Activated T-cell treated with anti-CD3 and anti-CD28 coated beads, Interleukin-2, amount 50 U/mL, for 72 hours (primary cell): ENCODE measurements at regions not wholly inside any gene's neighbourhood (a gene's known extent, or its start where the extent isn't known, plus 50 kb on each side); places are given as distances from the start of the nearest gene placed in this dataset.
"Not testable (repeated sequence)": the region's sequence is repeated elsewhere in the genome, so short reads cannot be mapped to it uniquely, and the experiment has no call there.

Experiments
- ATAC-seq, 2 donors: fragments of 150-1000 bp; cut with Tn5 transposase; replicated peaks in 1 of 2; 2 replicates each; pipeline ENCODE4 v1.10.0; 2021; ENCODE audit warnings: moderate library complexity in 2 of 2, mild to moderate bottlenecking in 1 of 2
- DNase-seq, 2 donors: peaks; one replicate each; pipeline ENCODE4 v3.0.0; 2021 to 2022; ENCODE audit warnings: mixed read lengths in 1 of 2
- H3K27ac Mint-ChIP-seq: one replicate; pipeline ENCODE4 v1.8.0; 2022; ENCODE audit warnings: mild to moderate bottlenecking, moderate library complexity, mixed read lengths
- H3K27me3 Mint-ChIP-seq: one replicate; pipeline ENCODE4 v1.8.0; 2022; ENCODE audit warnings: low read depth, mixed read lengths
- H3K36me3 Mint-ChIP-seq, 2 donors: one replicate each; pipeline ENCODE4 v1.8.0; 2022; ENCODE audit warnings: mixed read lengths in 2 of 2, mild to moderate bottlenecking in 1 of 2; ENCODE audit not compliant: insufficient read depth in 2 of 2
- H3K4me1 Mint-ChIP-seq: one replicate; pipeline ENCODE4 v1.8.0; 2022; ENCODE audit warnings: low read depth, mixed read lengths
- H3K4me3 Mint-ChIP-seq, 2 donors: one replicate each; pipeline ENCODE4 v1.8.0; 2022; ENCODE audit warnings: mild to moderate bottlenecking in 2 of 2, mixed read lengths in 2 of 2, moderate library complexity in 2 of 2
- H3K9me3 Mint-ChIP-seq, 2 donors: one replicate each; pipeline ENCODE4 v1.8.0; 2022; ENCODE audit warnings: mixed read lengths in 2 of 2

GRCh38 chr16:47865337-47865855, 290.4 kb downstream of the ABCC12 start:
- H3K4me1 Mint-ChIP-seq: no peaks in the 10 kb centered on the region
- no peak for ATAC-seq

DNA sequence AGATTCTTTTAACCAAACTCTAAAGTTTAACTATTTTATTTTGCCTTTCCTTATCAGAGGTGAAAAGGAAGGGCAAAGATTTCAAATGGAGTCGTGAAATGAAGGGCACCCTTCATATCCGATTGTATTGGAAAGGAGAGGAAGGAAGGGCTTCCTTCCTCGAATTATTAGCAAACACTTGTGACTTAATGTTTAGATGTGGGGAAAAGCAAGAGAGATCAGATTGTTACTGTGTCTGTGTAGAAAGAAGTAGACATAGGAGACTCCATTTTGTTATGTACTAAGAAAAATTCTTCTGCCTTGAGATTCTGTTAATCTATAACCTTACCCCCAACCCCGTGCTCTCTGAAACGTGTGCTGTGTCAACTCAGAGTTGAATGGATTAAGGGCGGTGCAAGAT, 291.5 kb downstream of the ABCC12 start:
- H3K4me3 Mint-ChIP-seq, H3K4me1 Mint-ChIP-seq, H3K9me3 Mint-ChIP-seq, H3K27ac Mint-ChIP-seq, ATAC-seq, DNase-seq, H3K36me3 Mint-ChIP-seq: not testable (repeated sequence)
- peaks cover 23% of the 10 kb centered on the region for H3K27me3 Mint-ChIP-seq

More at GRCh38 chr16:47865337-47865855, 290.4 kb downstream of the ABCC12 start:
- Mint-ChIP-seq H3K4me3 (no peak overlapping the region), H3K9me3 (peaks cover 0 to 2% of the 10 kb centered on the region in 2 donors), H3K27ac (no peak overlapping the region), H3K27me3 (peaks cover 23% of the 10 kb centered on the region), H3K36me3 (no peaks in the 10 kb centered on the region)
- DNase-seq: no peak

- no peaks in the 10 kb centered on the region for H3K36me3 Mint-ChIP-seq
- H3K27me3 Mint-ChIP-seq: peaks cover 23% of the 10 kb centered on the region
- H3K9me3 Mint-ChIP-seq: no peaks in the 10 kb centered on the region
- ATAC-seq (no peak), DNase-seq (no peak)
- no peak overlapping the region for H3K27ac Mint-ChIP-seq
- no peak overlapping the region for H3K4me3 Mint-ChIP-seq
- H3K4me1 Mint-ChIP-seq: no peaks in the 10 kb centered on the region
Observed at GRCh38 chr16:47861999-47862398, 293.8 kb downstream of the ABCC12 start.

GRCh38 chr16:47858333-47858982, 297.3 kb downstream of the ABCC12 start:
- Mint-ChIP-seq H3K4me1 (no peaks in the 10 kb centered on the region), H3K27me3 (peaks cover 11% of the 10 kb centered on the region), H3K9me3 (peaks cover 11 to 12% of the 10 kb centered on the region in 2 donors), H3K27ac (no peak overlapping the region), H3K36me3 (peaks cover 0 to 5% of the 10 kb centered on the region in 2 donors), H3K4me3 (no peak overlapping the region)
- ATAC-seq (no peak), DNase-seq (no peak)

- no peak for ATAC-seq
- H3K4me1 Mint-ChIP-seq: no peaks in the 10 kb centered on the region
Observed at GRCh38 chr16:47855431-47855830, 300.4 kb downstream of the ABCC12 start.

GRCh38 chr16:47854737-47855136, 301.1 kb downstream of the ABCC12 start:
- DNase-seq (no peak), ATAC-seq (no peak)
- Mint-ChIP-seq H3K9me3 (peaks cover 11 to 12% of the 10 kb centered on the region in 2 donors), H3K4me1 (no peaks in the 10 kb centered on the region), H3K36me3 (peaks cover 0 to 5% of the 10 kb centered on the region in 2 donors), H3K27me3 (peaks cover 4% of the 10 kb centered on the region), H3K27ac (no peak overlapping the region), H3K4me3 (no peak overlapping the region)

More at GRCh38 chr16:47855431-47855830, 300.4 kb downstream of the ABCC12 start:
- H3K27ac Mint-ChIP-seq: no peak overlapping the region
- H3K4me3 Mint-ChIP-seq: no peak overlapping the region
- H3K36me3 Mint-ChIP-seq: peaks cover 0 to 5% of the 10 kb centered on the region in 2 donors
- H3K9me3 Mint-ChIP-seq: peaks cover 11 to 12% of the 10 kb centered on the region in 2 donors
- no peak for DNase-seq
- peaks cover 4% of the 10 kb centered on the region for H3K27me3 Mint-ChIP-seq

- peaks cover 11 to 12% of the 10 kb centered on the region in 2 donors for H3K9me3 Mint-ChIP-seq
- peaks cover 0 to 5% of the 10 kb centered on the region in 2 donors for H3K36me3 Mint-ChIP-seq
- H3K4me1 Mint-ChIP-seq: no peaks in the 10 kb centered on the region
- H3K27me3 Mint-ChIP-seq: peaks cover 4% of the 10 kb centered on the region
- ATAC-seq (no peak), DNase-seq (no peak)
- H3K27ac Mint-ChIP-seq: no peak overlapping the region
- H3K4me3 Mint-ChIP-seq: no peak overlapping the region
Observed at GRCh38 chr16:47852991-47853390, 302.8 kb downstream of the ABCC12 start.

DNA sequence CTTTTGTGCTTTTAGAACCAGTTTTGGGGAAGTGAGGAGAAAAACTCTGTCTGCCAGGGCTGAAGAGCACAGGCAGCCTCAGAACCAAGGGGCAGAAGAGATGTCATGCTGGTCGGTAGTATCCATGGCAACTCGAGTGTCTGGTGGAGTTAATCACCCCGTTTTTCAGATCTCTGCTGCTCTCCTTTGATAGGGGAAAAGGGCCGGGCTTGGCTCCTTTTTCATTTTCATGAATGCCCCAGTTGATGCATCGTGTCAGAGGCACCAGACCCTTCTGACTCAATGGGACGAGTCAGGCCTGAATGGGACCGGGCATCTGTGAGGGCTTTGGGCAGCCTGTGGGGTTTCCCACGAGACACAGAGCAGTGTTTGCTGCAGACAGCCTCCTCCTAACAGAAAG, 304.6 kb downstream of the ABCC12 start:
- peaks cover 4% of the 10 kb centered on the region for H3K27me3 Mint-ChIP-seq
- peaks cover 0 to 5% of the 10 kb centered on the region in 2 donors for H3K36me3 Mint-ChIP-seq
- no peak overlapping the region for H3K27ac Mint-ChIP-seq
- no peak overlapping the region for H3K4me3 Mint-ChIP-seq
- DNase-seq (no peak), ATAC-seq (no peak)
- no peaks in the 10 kb centered on the region for H3K4me1 Mint-ChIP-seq
- peaks cover 11 to 12% of the 10 kb centered on the region in 2 donors for H3K9me3 Mint-ChIP-seq

DNA sequence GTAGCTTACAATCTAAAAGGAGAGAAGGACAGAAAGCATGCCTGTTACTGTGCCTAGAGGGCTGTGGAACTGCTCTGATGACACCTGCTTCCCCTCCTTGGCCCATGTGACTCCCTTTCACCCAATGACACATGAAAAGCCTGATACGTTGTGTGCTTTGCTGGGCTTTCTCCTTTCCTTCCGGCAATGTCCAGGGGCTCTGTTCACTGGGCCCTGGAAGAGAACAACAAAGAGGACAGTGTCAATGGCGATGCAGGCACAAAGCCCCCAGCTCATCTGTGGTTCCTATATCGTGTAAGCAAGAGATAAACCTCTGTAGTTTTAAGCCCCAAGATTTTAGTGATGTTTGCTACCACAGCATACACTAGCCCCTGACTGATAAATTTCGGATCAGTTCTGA, 306.1 kb downstream of the ABCC12 start:
- peaks cover 7 to 8% of the 10 kb centered on the region in 2 donors for H3K9me3 Mint-ChIP-seq
- DNase-seq (no peak), ATAC-seq (no peak)
- no peak overlapping the region for H3K27ac Mint-ChIP-seq
- peaks cover 0 to 2% of the 10 kb centered on the region in 2 donors for H3K36me3 Mint-ChIP-seq
- no peak overlapping the region for H3K4me3 Mint-ChIP-seq
- H3K27me3 Mint-ChIP-seq: peaks cover 4% of the 10 kb centered on the region
- no peaks in the 10 kb centered on the region for H3K4me1 Mint-ChIP-seq

GRCh38 chr16:47848421-47849109, 307.2 kb downstream of the ABCC12 start:
- DNase-seq (no peak), ATAC-seq (no peak)
- Mint-ChIP-seq H3K4me1 (no peaks in the 10 kb centered on the region), H3K4me3 (no peak overlapping the region), H3K27me3 (peaks cover 4% of the 10 kb centered on the region), H3K9me3 (no peaks in the 10 kb centered on the region), H3K36me3 (no peaks in the 10 kb centered on the region), H3K27ac (no peak overlapping the region)

GRCh38 chr16:47847220-47847970, 308.4 kb downstream of the ABCC12 start:
- H3K4me1 Mint-ChIP-seq: no peaks in the 10 kb centered on the region
- peaks cover under 1% of the 10 kb centered on the region for H3K27me3 Mint-ChIP-seq
- no peak for DNase-seq
- no peak for ATAC-seq
- H3K9me3 Mint-ChIP-seq: no peaks in the 10 kb centered on the region
- H3K36me3 Mint-ChIP-seq: no peaks in the 10 kb centered on the region
- no peak overlapping the region for H3K4me3 Mint-ChIP-seq
- no peak overlapping the region for H3K27ac Mint-ChIP-seq

DNA sequence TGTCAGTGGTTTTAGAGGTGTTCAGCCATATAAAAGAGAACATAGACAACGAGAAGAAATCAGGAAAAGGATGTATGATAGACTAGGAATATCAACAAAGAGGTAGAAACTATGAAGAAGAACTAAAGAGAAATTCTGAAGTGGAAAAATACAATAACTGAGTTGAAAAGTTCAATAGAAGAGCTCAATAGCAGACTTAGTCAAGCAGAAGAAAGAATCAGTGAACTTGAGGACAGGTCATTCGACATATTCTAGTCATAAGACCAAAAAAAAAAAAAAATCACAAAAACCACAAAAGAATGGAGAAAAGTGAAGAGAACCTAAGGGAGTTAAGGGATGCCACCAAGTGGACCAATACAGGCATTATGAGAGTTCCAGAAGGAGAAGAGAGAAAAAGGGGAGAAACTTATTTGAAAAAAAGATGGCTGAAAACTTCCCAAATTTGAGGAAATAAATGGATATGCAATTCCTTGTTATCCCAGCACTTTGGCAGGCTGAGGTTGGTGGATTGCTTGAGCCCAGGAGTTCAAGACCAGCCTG, 321.2 kb downstream of the ABCC12 start:
- ATAC-seq (no peak), DNase-seq (no peak)
- Mint-ChIP-seq H3K36me3 (peaks cover 5 to 6% of the 10 kb centered on the region in 2 donors), H3K4me3 (no peak overlapping the region), H3K4me1 (no peaks in the 10 kb centered on the region), H3K9me3 (peaks cover 16 to 20% of the 10 kb centered on the region in 2 donors), H3K27me3 (peaks cover 6% of the 10 kb centered on the region), H3K27ac (no peak overlapping the region)

- Mint-ChIP-seq H3K9me3 (peaks cover 15 to 16% of the 10 kb centered on the region in 2 donors), H3K4me1 (no peaks in the 10 kb centered on the region), H3K27ac (no peak overlapping the region), H3K4me3 (no peak overlapping the region), H3K27me3 (no peaks in the 10 kb centered on the region), H3K36me3 (peaks cover 5 to 6% of the 10 kb centered on the region in 2 donors)
- ATAC-seq (no peak), DNase-seq (no peak)
Observed at GRCh38 chr16:47833771-47834170, 322.0 kb downstream of the ABCC12 start.
